Neural cell (in vitro differentiated cells): ENCODE measurements at regions not wholly inside any gene's neighbourhood (a gene's known extent, or its start where the extent isn't known, plus 50 kb on each side); places are given as distances from the start of the nearest gene placed in this dataset.

ENCODE experiments used
- H2AFZ ChIP-seq: fragments of 200-600, 300-800 bp; sonication (generic), shearing (Covaris generic); 2 replicates; pipeline ENCODE4 v1.6.0; 2014; ENCODE audit warnings: low read depth, mild to moderate bottlenecking, antibody characterized with exemption, low read length, moderate library complexity
- H3F3A ChIP-seq: fragments of 200-600 bp; shearing (Covaris generic); 2 replicates; pipeline ENCODE4 v1.6.1; 2016; ENCODE audit warnings: mild to moderate bottlenecking, moderate library complexity, mixed read lengths, antibody characterized with exemption, low read length; ENCODE audit not compliant: insufficient read depth, poor library complexity, severe bottlenecking
- H3K27ac ChIP-seq: fragments of 200-600, 300-800 bp; sonication (generic), shearing (Covaris generic); 2 replicates; pipeline ENCODE4 v1.5.1; 2014; ENCODE audit warnings: mild to moderate bottlenecking, low read length, moderate library complexity
- H3K27me3 ChIP-seq: fragments of 300-800, 200-600 bp; sonication (generic), shearing (Covaris generic); 2 replicates; pipeline ENCODE4 v1.6.0; 2014; ENCODE audit warnings: mild to moderate bottlenecking, low read depth, low read length, moderate library complexity; ENCODE audit not compliant: insufficient read depth
- H3K36me3 ChIP-seq: fragments of 300-800, 200-600 bp; sonication (generic), shearing (Covaris generic); 2 replicates; pipeline ENCODE4 v1.5.1; 2014; ENCODE audit warnings: mild to moderate bottlenecking, antibody characterized with exemption, low read length, moderate library complexity; ENCODE audit not compliant: insufficient read depth
- H3K4me2 ChIP-seq: fragments of 300-800, 200-600 bp; sonication (generic), shearing (Covaris generic); 2 replicates; pipeline ENCODE4 v1.6.0; 2014; ENCODE audit warnings: mild to moderate bottlenecking, low read length
- H3K4me3 ChIP-seq: fragments of 300-800, 200-600 bp; sonication (generic), shearing (Covaris generic); 2 replicates; pipeline ENCODE4 v1.5.1; 2014; ENCODE audit warnings: mild to moderate bottlenecking, low read length, moderate library complexity
- H3K79me2 ChIP-seq: fragments of 200-600 bp; shearing (Covaris generic); replicated peaks from 2 replicates; pipeline ENCODE4 v1.6.0; 2014; ENCODE audit warnings: mild to moderate bottlenecking, low read length, moderate library complexity; ENCODE audit not compliant: insufficient read depth
- H3K9ac ChIP-seq: fragments of 300-800, 200-600 bp; sonication (generic), shearing (Covaris generic); 2 replicates; pipeline ENCODE4 v1.6.1; 2016; ENCODE audit warnings: mild to moderate bottlenecking, low read length, mixed read lengths
- H3K9me2 ChIP-seq: fragments of 200-600 bp; shearing (Covaris generic); 2 replicates; pipeline ENCODE4 v1.6.1; 2016; ENCODE audit warnings: mild to moderate bottlenecking, low read length, mixed read lengths; ENCODE audit not compliant: insufficient read depth
- H3K9me3 ChIP-seq: fragments of 200-600, 300-800 bp; sonication (generic), shearing (Covaris generic); 2 replicates; pipeline ENCODE4 v1.6.1; 2016; ENCODE audit warnings: mild to moderate bottlenecking, mixed run types, low read length, moderate library complexity, mixed read lengths
- H4K20me1 ChIP-seq: fragments of 200-600 bp; shearing (Covaris generic); 2 replicates; pipeline ENCODE4 v1.6.1; 2016; ENCODE audit warnings: mild to moderate bottlenecking, mixed run types; ENCODE audit not compliant: insufficient read depth
- CTCF ChIP-seq: fragments of 450-650 bp; IDR thresholded peaks from 2 replicates; pipeline ENCODE4 v1.5.1; 2014; ENCODE audit warnings: antibody characterized with exemption, mild to moderate bottlenecking, moderate library complexity; ENCODE audit not compliant: poor library complexity, severe bottlenecking
- EP300 ChIP-seq: fragments of 450-650 bp; conservative IDR thresholded peaks from 2 replicates; pipeline ENCODE4 v1.6.1; 2014; ENCODE audit warnings: antibody characterized with exemption, mild to moderate bottlenecking, moderate library complexity; ENCODE audit not compliant: poor library complexity, severe bottlenecking
- EZH2 ChIP-seq: fragments of 200-600, 300-800 bp; shearing (Covaris generic), sonication (generic); IDR thresholded peaks from 2 replicates; pipeline ENCODE4 v1.6.1; 2014; ENCODE audit warnings: antibody characterized with exemption, low read length, borderline replicate concordance, mild to moderate bottlenecking; ENCODE audit not compliant: insufficient read depth, poor library complexity, severe bottlenecking
- MXI1 ChIP-seq: fragments of 450-650 bp; conservative IDR thresholded peaks from 2 replicates; pipeline ENCODE4 v1.6.1; 2014; ENCODE audit warnings: antibody characterized with exemption, mild to moderate bottlenecking; ENCODE audit not compliant: poor library complexity, severe bottlenecking
- RAD21 ChIP-seq: fragments of 450-650 bp; conservative IDR thresholded peaks from 2 replicates; pipeline ENCODE4 v1.6.1; 2014; ENCODE audit warnings: antibody characterized with exemption, mild to moderate bottlenecking, moderate library complexity
- SMC3 ChIP-seq: fragments of 450-650 bp; conservative IDR thresholded peaks from 2 replicates; pipeline ENCODE4 v1.6.1; 2014; ENCODE audit warnings: antibody characterized with exemption, mild to moderate bottlenecking, moderate library complexity; ENCODE audit not compliant: poor library complexity
- TAF1 ChIP-seq: IDR thresholded peaks from 2 replicates; pipeline ENCODE4 v1.6.1; 2012; ENCODE audit warnings: low read depth
- TF ChIP-seq, protein P1 (sequence below): IDR thresholded peaks from 2 replicates; pipeline ENCODE4 v1.6.1; 2012; ENCODE audit warnings: borderline replicate concordance

- Histone ChIP-seq H3K9ac (no peak overlapping the region), H3K79me2 (no peaks in the 10 kb centered on the region), H3K4me3 (no peak overlapping the region), H3K9me3 (no peaks in the 10 kb centered on the region), H3K27ac (no peak overlapping the region), H3F3A (no peaks in the 10 kb centered on the region), H3K4me2 (no peak overlapping the region), H3K27me3 (no peaks in the 10 kb centered on the region), H3K36me3 (no peaks in the 10 kb centered on the region), H3K9me2 (no peaks in the 10 kb centered on the region), H2AFZ (no peak overlapping the region), H4K20me1 (no peaks in the 10 kb centered on the region)
- TF ChIP-seq SMC3 (no peak), EP300 (no peak), EZH2 (no peak), RAD21 (no peak)
Observed at GRCh38 chr6:135672256-135672655, 174.7 kb upstream of the AHI1 start.

GRCh38 chr6:135673501-135674309, 176.2 kb upstream of the AHI1 start:
- Histone ChIP-seq H3K27me3 (no peaks in the 10 kb centered on the region), H2AFZ (no peak overlapping the region), H3K9me3 (no peaks in the 10 kb centered on the region), H3K9ac (no peak overlapping the region), H4K20me1 (no peaks in the 10 kb centered on the region), H3K4me2 (no peak overlapping the region), H3K4me3 (no peak overlapping the region), H3K9me2 (no peaks in the 10 kb centered on the region), H3K36me3 (no peaks in the 10 kb centered on the region), H3F3A (no peaks in the 10 kb centered on the region), H3K79me2 (no peaks in the 10 kb centered on the region), H3K27ac (no peak overlapping the region)
- no peak for TF ChIP-seq CTCF
- TF ChIP-seq SMC3 = no peak
- TF ChIP-seq RAD21 = no peak
- TF ChIP-seq, protein P1, sequence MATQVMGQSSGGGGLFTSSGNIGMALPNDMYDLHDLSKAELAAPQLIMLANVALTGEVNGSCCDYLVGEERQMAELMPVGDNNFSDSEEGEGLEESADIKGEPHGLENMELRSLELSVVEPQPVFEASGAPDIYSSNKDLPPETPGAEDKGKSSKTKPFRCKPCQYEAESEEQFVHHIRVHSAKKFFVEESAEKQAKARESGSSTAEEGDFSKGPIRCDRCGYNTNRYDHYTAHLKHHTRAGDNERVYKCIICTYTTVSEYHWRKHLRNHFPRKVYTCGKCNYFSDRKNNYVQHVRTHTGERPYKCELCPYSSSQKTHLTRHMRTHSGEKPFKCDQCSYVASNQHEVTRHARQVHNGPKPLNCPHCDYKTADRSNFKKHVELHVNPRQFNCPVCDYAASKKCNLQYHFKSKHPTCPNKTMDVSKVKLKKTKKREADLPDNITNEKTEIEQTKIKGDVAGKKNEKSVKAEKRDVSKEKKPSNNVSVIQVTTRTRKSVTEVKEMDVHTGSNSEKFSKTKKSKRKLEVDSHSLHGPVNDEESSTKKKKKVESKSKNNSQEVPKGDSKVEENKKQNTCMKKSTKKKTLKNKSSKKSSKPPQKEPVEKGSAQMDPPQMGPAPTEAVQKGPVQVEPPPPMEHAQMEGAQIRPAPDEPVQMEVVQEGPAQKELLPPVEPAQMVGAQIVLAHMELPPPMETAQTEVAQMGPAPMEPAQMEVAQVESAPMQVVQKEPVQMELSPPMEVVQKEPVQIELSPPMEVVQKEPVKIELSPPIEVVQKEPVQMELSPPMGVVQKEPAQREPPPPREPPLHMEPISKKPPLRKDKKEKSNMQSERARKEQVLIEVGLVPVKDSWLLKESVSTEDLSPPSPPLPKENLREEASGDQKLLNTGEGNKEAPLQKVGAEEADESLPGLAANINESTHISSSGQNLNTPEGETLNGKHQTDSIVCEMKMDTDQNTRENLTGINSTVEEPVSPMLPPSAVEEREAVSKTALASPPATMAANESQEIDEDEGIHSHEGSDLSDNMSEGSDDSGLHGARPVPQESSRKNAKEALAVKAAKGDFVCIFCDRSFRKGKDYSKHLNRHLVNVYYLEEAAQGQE = no peak
- no peak for TF ChIP-seq MXI1
- TF ChIP-seq EZH2 = no peak
- no peak for TF ChIP-seq TAF1
